ENCODE measurements at regions not wholly inside any gene's neighbourhood (a gene's known extent, or its start where the extent isn't known, plus 50 kb on each side); places are given as distances from the start of the nearest gene placed in this dataset.
"Not testable (repeated sequence)": the region's sequence is repeated elsewhere in the genome, so short reads cannot be mapped to it uniquely, and the experiment has no call there.

DNA sequence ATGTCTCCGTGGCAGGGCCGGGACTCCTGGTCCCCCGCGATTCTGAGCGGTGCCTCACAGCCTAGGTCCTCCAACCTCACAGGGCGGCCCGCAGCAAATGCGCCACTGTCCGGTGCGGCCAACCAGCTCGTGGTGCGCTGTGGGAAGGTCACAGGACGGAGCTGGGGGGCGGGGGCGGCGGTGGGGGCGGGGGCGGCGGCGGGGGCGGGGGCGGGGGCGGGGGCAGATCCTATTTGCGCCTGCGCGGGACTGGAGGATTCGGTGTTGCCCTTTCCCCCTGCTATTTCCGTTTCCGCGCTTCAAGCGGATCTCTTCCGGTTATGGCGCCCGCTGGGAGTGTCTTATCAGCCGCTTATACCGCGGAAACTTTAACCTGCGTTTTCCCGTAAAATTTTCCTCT is 106.7 kb upstream of the SNRPN start:
- peak; percentile 8 for DNase-seq

DNA sequence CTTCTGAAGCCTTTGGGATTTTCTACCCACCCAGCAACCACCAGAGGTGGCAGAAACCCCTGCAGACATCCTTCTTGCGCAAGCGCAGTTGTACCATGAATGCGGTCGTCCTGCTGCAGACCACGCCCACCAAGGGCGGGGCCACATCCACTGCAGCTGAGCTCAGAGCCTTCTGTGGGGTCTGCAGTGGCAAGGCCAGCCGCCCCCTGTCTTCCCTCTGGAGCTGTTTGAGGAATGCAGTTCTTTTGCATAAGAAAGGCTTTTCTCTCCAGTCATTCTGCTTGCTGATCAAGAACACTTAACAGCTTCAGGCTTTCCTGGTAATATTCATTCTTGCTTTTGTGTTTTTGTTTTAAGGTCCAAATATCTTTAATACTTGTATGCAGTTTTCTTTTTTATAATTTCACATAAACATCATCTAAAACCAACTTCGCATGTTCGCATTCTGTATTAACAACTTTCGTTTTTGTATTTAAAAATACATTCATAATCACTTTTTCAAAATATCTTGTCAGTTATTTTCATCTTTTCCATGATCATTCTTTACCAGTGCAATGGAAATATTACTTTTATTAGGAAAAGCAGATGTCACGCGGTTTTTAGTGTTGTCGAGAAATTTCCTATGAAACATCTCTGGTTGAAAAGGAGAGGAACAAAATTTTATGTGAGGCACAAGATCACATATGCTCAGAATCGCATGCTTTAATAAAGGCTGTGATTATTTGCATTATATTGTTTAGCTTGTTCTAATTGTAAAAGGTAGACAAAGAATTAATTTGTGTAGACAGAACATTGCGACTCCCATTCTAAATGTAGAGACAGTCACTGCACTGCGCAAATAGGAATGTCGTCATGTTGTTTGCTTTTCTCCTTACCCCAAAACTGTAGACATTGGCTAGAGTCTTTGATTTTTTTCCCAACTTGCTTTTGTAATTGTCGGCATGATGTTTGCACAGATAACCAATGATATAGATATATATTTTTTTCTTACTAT is 98.1 kb upstream of the SNRPN start:
- DNase-seq: no peak

DNA sequence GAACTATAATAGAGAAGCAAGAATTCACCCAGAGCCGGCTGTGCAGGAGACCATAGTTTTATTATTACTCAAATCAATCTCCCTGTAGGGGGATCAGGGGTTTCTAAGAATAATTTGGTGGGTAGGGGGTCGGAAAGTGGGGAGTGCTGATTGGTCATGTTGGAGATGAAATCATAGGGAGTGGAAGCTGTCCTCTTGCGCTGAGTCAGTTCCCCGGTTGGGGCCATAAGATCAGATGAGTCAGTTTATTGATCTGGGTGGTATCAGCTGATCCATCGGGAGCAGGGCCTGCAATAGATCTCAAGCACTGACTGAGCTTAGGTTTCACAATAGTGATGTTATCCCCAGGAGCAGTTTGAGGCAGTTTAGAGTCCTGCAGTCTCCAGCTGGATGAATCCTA is 97.0 kb upstream of the SNRPN start:
- DNase-seq: no peak

DNA sequence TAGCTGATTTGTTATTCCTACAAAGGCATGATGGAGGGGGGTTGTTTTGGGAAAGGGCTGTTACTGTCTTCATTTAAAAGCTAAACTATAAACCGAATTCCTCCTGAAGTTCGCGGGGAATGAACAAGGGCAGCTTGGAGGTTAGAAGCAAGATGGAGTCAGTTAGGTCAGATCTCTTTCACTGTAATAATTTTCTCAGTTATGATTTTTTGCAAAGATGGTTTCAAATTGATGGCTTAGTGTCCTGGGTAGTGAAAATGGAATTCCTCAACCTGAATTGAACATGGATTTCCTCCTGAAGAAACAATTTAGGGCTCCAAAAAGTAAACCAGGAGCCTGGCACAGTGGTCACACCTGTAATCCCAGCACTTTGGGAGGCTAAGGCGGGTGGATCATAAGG is 96.6 kb upstream of the SNRPN start:
- not testable (repeated sequence) for DNase-seq

DNA sequence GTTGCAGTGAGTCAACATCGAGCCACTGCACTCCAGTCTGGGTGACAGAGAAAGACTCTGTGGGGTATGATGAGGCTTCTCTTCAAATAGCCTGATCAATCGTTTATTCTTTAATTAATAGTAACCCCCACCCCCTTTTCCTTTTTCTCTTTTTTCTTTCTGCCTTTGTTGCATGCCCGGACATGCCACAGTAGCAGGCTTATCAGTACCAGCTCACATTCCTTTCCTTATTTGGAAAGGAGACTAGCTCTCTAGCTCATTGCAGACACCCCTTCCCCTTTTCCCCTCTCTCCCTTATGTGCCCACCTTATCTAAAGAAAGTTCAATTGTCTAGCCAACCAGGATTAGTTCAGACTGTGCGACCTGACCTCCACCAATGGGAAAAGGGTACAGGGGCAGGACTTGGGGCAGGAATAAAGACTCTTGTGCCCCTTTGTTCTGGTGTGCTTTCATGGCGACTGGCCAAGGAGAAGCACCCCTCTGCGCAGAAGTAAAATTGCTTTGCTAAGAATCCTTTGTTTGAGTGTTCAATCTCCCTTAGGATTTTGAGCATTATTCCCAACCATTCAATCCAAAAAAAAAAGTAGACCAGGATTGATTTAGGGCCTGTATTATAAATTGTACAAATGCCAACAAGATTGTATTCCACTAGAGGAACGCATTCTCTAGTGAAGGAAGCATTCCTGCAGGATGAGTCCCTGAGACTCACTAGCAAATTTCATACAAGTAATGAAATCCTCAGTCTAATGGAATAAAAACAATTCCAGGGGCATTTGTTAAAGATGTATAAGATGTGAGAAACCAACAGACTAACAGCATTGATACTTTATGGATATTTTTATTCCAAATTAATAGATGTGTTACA is 95.8 kb upstream of the SNRPN start:
- no peak for DNase-seq

DNA sequence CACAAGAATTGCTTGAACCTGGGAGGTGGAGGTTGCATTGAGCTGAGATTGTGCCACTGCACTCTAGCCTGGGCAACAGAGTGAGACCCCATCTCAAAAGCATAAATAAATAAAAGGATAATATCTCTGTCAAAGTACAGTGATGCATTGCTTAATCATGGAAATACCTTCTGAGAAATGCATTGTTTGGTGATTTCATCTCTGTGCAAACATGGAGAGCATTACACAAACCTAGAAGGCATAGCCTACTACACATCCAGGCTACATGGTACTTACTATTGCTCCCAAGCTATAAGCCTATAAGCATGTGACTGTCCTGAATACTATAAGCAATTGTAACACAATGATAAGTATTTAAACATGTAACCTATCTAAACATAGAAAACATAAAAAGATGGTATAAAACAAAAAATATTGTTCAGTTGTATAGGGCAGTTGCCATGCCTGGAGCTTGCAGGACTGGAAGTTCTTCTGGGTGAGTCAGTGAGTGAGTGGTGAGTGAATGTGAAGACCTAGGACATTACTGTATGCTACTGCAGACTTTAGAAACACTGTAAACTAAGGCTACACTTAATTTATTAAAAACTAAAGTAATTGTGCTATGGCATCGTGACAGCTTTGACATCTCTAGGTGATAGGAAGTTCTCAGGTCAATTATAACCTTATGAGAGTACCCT is 93.6 kb upstream of the SNRPN start:
- no peak for DNase-seq

DNA sequence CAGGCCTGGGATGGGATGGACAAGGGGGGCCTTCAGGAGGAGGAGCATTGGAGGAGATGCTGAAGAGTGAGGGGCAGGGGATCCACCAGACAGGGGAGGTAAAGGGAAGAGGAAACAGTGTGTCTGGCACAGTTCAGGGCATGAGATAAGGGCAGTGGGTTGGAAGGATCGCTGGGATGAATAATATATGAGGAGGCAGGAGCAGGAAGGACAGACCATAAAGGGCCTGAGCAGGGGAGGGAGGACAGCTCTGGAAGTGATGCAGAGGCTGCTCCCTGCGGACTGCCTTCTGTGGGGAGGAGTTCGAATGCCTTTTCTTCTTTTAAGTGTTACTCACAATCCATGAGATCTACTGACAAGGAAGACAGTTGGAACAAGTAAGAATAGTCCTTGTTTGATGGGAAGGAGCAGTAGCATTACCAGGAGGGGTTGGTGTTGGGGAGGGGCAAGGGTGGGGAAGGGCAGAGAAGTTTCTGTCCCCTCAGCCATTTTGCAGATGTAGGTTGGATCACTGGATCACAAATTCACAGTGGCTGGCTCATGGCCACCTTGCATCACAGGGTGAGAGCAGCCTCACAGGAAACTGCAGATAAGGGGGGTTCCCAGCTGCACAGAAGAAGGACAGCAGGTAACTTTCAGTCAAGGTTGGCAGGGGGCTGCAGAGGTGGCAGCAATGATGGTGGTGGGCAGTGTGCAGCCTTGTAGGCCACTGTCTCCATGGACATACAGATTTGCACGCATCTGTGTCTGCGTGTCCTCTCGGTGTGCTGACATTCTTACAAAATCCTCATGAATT is 91.9 kb upstream of the SNRPN start:
- no peak for DNase-seq

DNA sequence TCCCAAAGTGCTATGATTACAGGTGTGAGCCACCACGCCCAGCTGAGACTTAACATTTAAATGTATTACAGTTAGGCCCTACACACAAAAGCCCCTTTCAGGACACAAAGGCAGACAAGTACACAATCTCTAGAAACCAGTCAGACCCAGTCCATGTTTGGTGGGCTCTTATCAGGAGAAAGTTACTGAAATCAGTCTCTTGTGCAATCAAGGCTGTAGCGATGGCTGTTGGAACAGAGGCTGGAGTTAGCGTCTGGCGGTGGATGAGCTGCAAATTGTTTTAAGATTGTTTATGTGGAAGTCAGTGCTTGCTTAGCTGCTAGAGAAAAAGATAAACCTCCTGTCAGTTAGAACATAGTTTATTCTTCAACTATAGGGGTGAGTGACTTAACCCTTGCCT is 89.5 kb upstream of the SNRPN start:
- no peak for DNase-seq

DNA sequence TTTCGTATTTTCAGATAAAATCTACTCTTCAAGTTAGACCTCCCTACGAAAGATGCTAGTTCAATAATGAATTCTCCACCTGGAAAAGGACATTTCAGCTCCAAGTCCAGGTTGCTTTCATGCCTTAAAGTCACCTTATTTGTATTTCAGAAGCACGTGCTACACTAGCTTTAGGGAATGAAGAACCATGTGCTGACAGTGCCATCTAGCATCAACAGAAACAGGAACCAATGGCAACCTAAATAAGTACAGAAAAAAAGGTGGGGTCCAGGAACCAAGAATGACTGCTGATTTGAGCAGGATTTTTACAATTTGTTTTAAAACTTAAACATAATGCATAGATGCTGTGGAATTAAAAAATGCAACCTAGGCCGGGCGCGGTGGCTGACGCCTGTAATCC is 77.6 kb upstream of the SNRPN start:
- no peak for DNase-seq

DNA sequence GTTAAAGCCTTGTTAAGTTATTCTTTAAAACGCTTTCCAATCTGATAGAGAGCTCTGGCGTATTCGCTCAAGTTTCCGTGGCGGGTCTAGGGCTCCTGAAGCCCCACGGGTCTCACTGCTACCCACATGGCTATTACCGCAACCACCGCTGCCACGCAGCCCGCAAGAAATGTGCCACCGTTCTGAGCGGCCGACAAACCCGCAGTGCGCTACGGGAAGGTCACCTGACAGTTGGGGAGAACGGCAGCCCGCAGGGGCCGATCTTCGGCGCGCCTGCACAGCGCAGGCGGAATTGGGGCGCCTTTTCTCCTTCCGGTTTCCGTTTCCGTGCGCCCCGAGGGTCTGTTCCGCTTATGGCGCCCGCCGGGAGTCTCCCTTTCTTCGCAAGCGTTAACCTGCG is 76.6 kb upstream of the SNRPN start:
- no peak for DNase-seq

DNA sequence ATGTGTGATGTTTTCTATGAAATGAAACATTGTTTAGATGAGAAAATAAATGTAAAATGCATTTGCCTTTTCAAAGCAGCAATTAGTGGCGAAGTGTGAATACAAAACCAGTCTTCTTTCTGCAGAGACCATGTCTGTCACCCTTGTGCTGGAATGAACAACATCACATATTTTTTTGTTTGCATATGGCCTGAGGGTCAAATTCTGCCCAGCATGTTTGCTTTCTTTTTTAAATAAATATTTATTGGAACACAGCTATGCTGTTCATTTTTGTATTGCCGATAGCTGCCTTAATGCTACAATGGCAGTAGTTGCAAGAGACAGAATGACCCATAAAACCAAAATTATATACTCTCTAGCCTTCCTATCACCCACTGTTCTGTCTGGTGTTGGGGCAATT is 75.3 kb upstream of the SNRPN start:
- DNase-seq: no peak

DNA sequence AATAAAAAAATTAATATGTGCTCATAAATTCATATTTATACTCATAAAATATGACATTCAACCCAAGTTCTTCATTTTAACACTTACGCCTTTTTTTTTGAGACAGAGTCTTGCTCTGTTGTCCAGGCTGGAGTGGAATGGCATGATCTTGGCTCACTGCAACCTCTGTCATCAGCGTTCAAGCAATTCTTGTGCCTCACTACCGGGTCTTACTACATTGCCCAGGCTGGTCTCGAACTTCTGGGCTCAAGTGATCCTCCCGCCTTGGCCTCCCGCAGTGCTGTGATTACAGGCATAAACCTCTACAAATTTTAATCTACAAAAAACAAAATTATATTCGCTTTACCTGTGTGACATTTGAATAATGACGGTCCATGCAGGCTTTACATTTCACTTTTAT is 74.1 kb upstream of the SNRPN start:
- no peak for DNase-seq

DNA sequence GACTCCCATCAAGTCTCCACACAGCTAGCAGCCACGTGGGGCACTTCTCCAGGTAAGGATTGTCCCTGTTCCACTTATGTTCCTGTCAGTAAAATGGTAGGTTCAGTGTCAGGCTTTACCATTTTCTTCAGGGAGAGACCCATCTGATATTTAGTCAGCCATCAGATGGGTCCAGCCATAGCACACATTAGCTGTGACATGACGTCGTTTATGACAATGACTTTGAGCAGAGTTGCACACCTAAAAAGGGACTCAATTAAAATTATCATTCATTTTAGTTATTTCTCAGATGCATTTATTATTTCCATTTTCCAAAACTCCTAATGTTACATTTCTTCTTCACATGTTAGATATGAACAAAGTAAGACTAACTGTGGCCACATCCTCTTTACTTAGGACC is 68.2 kb upstream of the SNRPN start:
- no peak for DNase-seq

DNA sequence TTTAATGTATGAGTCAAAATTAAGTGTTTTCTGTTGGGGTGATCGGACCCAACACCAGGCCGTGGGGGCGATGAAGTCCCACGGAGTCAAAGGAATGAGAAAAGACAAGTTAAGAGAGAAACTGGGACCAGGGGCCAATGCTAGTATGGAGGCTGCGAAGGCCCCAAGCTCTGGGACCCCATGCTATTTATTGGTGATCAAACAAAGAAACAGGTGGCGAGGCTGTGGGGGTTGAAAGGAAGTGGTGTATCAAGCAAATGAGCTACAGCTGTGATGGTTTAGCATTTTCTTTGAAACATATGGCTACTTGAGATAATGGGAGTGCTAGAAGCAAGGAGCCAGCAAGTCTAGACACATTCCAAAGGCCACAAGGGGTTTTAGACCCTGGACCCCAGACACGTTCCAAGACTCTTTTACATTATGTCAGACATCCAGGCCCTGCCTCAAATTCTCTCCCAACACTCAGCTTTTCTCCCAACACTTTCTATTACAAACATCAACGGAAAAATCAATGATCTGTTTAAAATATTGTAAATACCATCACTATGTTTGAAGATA is 56.0 kb upstream of the SNRPN start:
- no peak for DNase-seq

DNA sequence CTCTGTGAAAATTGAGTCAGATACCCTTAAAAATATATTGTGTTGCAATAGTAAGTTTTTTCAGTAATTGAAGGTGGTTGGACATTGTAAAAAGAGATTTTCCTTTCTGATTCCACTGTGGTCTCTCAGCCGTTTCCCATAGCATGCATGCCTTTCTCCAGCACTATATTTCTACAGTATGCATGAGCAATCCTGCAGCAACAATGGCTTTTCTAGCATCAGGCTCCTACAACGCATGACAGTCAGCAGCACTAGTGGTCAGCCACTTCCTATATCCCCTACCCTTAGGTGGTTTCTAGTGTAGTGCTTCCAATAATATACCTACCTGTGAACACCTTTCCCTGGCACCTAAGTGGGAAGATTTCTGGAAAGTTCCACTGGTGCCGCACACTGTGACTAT is 55.4 kb upstream of the SNRPN start:
- DNase-seq: no peak

DNA sequence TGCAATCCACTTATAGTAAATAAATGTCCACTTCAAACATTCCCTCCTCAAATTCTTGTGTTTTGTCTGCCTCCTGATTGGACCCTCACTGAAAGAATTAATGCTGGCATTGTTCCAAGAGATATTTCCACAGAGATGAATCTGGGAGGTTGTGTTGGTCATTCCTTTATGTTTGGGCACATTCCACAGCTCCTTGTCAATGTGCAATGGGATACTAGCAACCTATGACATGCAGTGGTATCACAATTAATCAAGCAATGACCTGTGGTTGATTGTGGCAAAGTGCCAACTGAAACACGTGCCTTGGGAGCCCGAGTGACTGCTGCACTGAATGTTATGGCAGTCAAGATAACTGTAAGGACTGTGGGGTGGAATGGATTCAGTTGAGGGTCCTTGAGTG is 55.0 kb upstream of the SNRPN start:
- no peak for DNase-seq

DNA sequence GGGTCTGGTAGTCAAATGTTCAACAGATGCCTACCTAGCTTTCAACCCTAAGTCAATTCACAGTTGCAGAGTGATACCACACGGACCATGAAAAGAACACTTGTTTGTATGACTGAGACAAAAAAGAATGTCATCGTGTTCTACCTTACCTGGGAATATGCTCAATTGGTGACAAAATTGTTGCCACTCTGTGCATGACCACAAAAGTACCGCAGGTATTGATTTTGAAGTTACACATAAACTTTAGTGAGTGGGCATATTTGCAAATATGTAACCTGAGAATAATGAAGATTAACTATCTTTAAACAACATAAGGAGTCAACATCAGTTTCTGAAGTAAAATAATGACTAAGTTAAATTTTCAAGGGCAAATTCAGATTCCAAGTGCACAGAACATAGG is 53.4 kb upstream of the SNRPN start:
- DNase-seq: no peak
